Caco-2 (cell line): ENCODE measurements at regions not wholly inside any gene's neighbourhood (a gene's known extent, or its start where the extent isn't known, plus 50 kb on each side); places are given as distances from the start of the nearest gene placed in this dataset.
A peak's percentile ranks its signal among the peaks of the same experiment; 100 is the strongest.
"Not testable (repeated sequence)": the region's sequence is repeated elsewhere in the genome, so short reads cannot be mapped to it uniquely, and the experiment has no call there.

ENCODE experiments used
- BruUV-seq: library from RNA; stranded (reverse); fragments of 400-500 nt; replicated peaks from 2 replicates; lab custom pipeline; 2021; lab: Mats Ljungman, UMichigan
- CTCF ChIA-PET: fragments of 300-600 bp; sonication (Branson Sonifier 250); formaldehyde crosslinking; loops from one replicate; lab custom pipeline; 2022; ENCODE audit warnings: antibody characterized with exemption; lab: Charles Lee
- POLR2A ChIA-PET: fragments of 300-600 bp; sonication (Branson Sonifier 250); formaldehyde crosslinking; loops from one replicate; lab custom pipeline; 2022; ENCODE audit warnings: antibody characterized with exemption; lab: Charles Lee
- DNase-seq, 2 experiments: peaks; one replicate each; pipeline versions ENCODE4 v3.0.0 to v3.0.0-alpha.2; 2020 to 2022
- H3K27me3 ChIP-seq: replicated peaks from 2 replicates; pipeline ENCODE4 v1.6.0; 2011; ENCODE audit warnings: low read length; ENCODE audit not compliant: control insufficient read depth, insufficient read depth
- H3K36me3 ChIP-seq: 2 replicates; pipeline ENCODE4 v1.5.1; 2011; ENCODE audit warnings: low read length; ENCODE audit not compliant: control insufficient read depth, insufficient read depth
- H3K4me1 ChIP-seq: fragments of 250-450 bp; sonication (Bioruptor Pico); 2 replicates; pipeline ENCODE4 v1.5.1; 2020; ENCODE audit warnings: mild to moderate bottlenecking
- H3K4me3 ChIP-seq: 2 replicates; pipeline ENCODE4 v1.5.1; 2011; ENCODE audit warnings: low read depth, mild to moderate bottlenecking, control low read depth, low read length
- H3K9me3 ChIP-seq: fragments of 250-450 bp; sonication (Bioruptor Pico); 2 replicates; pipeline ENCODE4 v1.5.1; 2020; ENCODE audit warnings: mild to moderate bottlenecking, moderate library complexity
- H3K27ac Mint-ChIP-seq: one replicate; pipeline ENCODE4 v1.8.0; 2022; ENCODE audit warnings: mixed read lengths; ENCODE audit not compliant: unreplicated experiment
- H3K27me3 Mint-ChIP-seq: one replicate; pipeline ENCODE4 v1.8.0; 2022; ENCODE audit warnings: mixed read lengths; ENCODE audit not compliant: insufficient read depth, unreplicated experiment
- H3K36me3 Mint-ChIP-seq: one replicate; pipeline ENCODE4 v1.8.0; 2022; ENCODE audit warnings: mild to moderate bottlenecking, mixed read lengths; ENCODE audit not compliant: insufficient read depth, unreplicated experiment
- H3K4me1 Mint-ChIP-seq: one replicate; pipeline ENCODE4 v1.8.0; 2022; ENCODE audit warnings: low read depth, mixed read lengths; ENCODE audit not compliant: unreplicated experiment
- H3K4me3 Mint-ChIP-seq: one replicate; pipeline ENCODE4 v1.8.0; 2022; ENCODE audit warnings: mild to moderate bottlenecking, moderate library complexity, mixed read lengths; ENCODE audit not compliant: unreplicated experiment
- H3K9me3 Mint-ChIP-seq: one replicate; pipeline ENCODE4 v1.8.0; 2022; ENCODE audit warnings: mixed read lengths; ENCODE audit not compliant: unreplicated experiment
- CTCF ChIP-seq, 2 experiments: fragments of 200-600 bp in 1 of 2; IDR thresholded peaks; 1 replicate in 1 of 2; 2 replicates in 1 of 2; pipeline versions ENCODE4 v1.5.1 to v1.8.0; 2011 to 2022; ENCODE audit warnings: antibody characterized with exemption in 1 of 2, control low read depth in 1 of 2, inconsistent platforms in 1 of 2, low read depth in 1 of 2, low read length in 1 of 2, mild to moderate bottlenecking in 1 of 2, moderate library complexity in 1 of 2; ENCODE audit not compliant: insufficient read depth in 1 of 2, severe bottlenecking in 1 of 2, unreplicated experiment in 1 of 2
- intact Hi-C: fragments of 100-400 bp; cut with micrococcal nuclease; formaldehyde crosslinking; loops from one replicate; pipeline ENCODE4 v1.10.0; 2022; ENCODE audit not compliant: unreplicated experiment

- H3K36me3 Mint-ChIP-seq, result peaks cover 12% of the 10 kb centered on the region
- peaks cover 34% of the 10 kb centered on the region for H3K9me3 Mint-ChIP-seq
- no peak overlapping the region for H3K27ac Mint-ChIP-seq
- intact Hi-C loops, result loop anchor here (10.0 kb wide), 1 partner anchor 169 kb away; no protein-coding TSS in a partner anchor
- POLR2A ChIA-PET, result no interaction called here
- no peaks in the 10 kb centered on the region for H3K27me3 Mint-ChIP-seq
- H3K27me3 ChIP-seq, result no peaks in the 10 kb centered on the region
- BruUV-seq, result no TSS peak
- CTCF ChIA-PET, result no interaction called here
- H3K4me3 ChIP-seq, result no peak overlapping the region
- peaks cover 32% of the 10 kb centered on the region for H3K4me1 Mint-ChIP-seq
- no peaks in the 10 kb centered on the region for H3K9me3 ChIP-seq
- peaks cover 23% of the 10 kb centered on the region for H3K4me1 ChIP-seq
- H3K36me3 ChIP-seq, result no peaks in the 10 kb centered on the region
- no peak for TF ChIP-seq CTCF (IDR thresholded peaks at IDR 0.05; ENCODE audit: insufficient read depth in 1 of 2, low read depth in 1 of 2, low read length in 1 of 2, severe bottlenecking in 1 of 2, unreplicated experiment in 1 of 2)
- H3K4me3 Mint-ChIP-seq, result no peak overlapping the region
- no peak for DNase-seq
These were observed 296.1 kb downstream of the TRIML1 start for GRCh38 chr4:188435381-188435780.

- BruUV-seq, result no TSS peak
- Histone ChIP-seq H3K4me3 (no peak overlapping the region), H3K27me3 (no peaks in the 10 kb centered on the region), H3K9me3 (no peaks in the 10 kb centered on the region), H3K4me1 (peaks cover 23% of the 10 kb centered on the region), H3K36me3 (no peaks in the 10 kb centered on the region)
- Mint-ChIP-seq H3K4me1 (peaks cover 25% of the 10 kb centered on the region), H3K27me3 (no peaks in the 10 kb centered on the region), H3K36me3 (peaks cover 12% of the 10 kb centered on the region), H3K27ac (peak overlapping the region; percentile 78), H3K9me3 (peaks cover 23% of the 10 kb centered on the region), H3K4me3 (no peak overlapping the region)
- intact Hi-C loops, result loop anchor here (10.0 kb wide), 1 partner anchor 167 kb away; no protein-coding TSS in a partner anchor
- ChIA-PET CTCF (no interaction called here), POLR2A (no interaction called here)
- no peak for TF ChIP-seq CTCF (IDR thresholded peaks at IDR 0.05; ENCODE audit: insufficient read depth in 1 of 2, low read depth in 1 of 2, low read length in 1 of 2, severe bottlenecking in 1 of 2, unreplicated experiment in 1 of 2)
- DNase-seq, result no peak
These were observed 298.3 kb downstream of the TRIML1 start for GRCh38 chr4:188437535-188437934.

GRCh38 chr4:188438391-188438824 lies 299.2 kb downstream of the TRIML1 start:
- POLR2A ChIA-PET, CTCF ChIA-PET, BruUV-seq: not testable (repeated sequence)

More at GRCh38 chr4:188438391-188438824, 299.2 kb downstream of the TRIML1 start:
- not testable (repeated sequence) for H3K4me3 ChIP-seq, H3K27me3 Mint-ChIP-seq, H3K27ac Mint-ChIP-seq, H3K4me3 Mint-ChIP-seq, H3K27me3 ChIP-seq, H3K9me3 ChIP-seq, H3K36me3 ChIP-seq
- intact Hi-C loops, result loop anchor here (10.0 kb wide), 1 partner anchor 166 kb away; no protein-coding TSS in a partner anchor
- H3K9me3 Mint-ChIP-seq, result peaks cover 17% of the 10 kb centered on the region
- peaks cover 25% of the 10 kb centered on the region for H3K4me1 Mint-ChIP-seq
- peaks cover 23% of the 10 kb centered on the region for H3K4me1 ChIP-seq
- H3K36me3 Mint-ChIP-seq, result peaks cover 12% of the 10 kb centered on the region
- peak; percentile 52 to 73 for DNase-seq
